IMR-90 (cell line): ENCODE measurements at regions not wholly inside any gene's neighbourhood (a gene's known extent, or its start where the extent isn't known, plus 50 kb on each side); places are given as distances from the start of the nearest gene placed in this dataset.

Experiments
- ATAC-seq: fragments of 200-7000 bp; cut with Tn5 transposase; 2 replicates; pipeline ENCODE4 v1.9.1; 2020; ENCODE audit warnings: low read depth, mild to moderate bottlenecking, moderate library complexity
- BruUV-seq: library from RNA; stranded (reverse); fragments of 400-500 nt; replicated peaks from 2 replicates; lab custom pipeline; 2021; lab: Mats Ljungman, UMichigan
- CTCF ChIA-PET: fragments of 300-600 bp; formaldehyde crosslinking; extraction: SDS; loops from one replicate; lab custom pipeline; 2021; ENCODE audit warnings: antibody characterized with exemption; lab: Yijun Ruan, JAX
- POLR2A ChIA-PET: fragments of 300-600 bp; sonication (Branson Sonifier 250); formaldehyde crosslinking; loops from one replicate; lab custom pipeline; 2022; ENCODE audit warnings: antibody characterized with exemption; ENCODE audit not compliant: unreplicated experiment; lab: Charles Lee
- DNase-seq: peaks from one replicate; pipeline ENCODE4 v3.0.0; 2013
- H2AFZ ChIP-seq: replicated peaks from 2 replicates; pipeline ENCODE3; 2013; ENCODE audit warnings: low read length, mild to moderate bottlenecking; ENCODE audit not compliant: poor library complexity
- H2AK5ac ChIP-seq: 2 replicates; pipeline ENCODE4 v1.6.1; 2013; ENCODE audit warnings: low read depth, low read length, inconsistent platforms
- H2AK9ac ChIP-seq: replicated peaks from 2 replicates; pipeline ENCODE3; 2013; ENCODE audit warnings: mild to moderate bottlenecking, low read depth, low read length, moderate library complexity; ENCODE audit not compliant: poor library complexity
- H2BK120ac ChIP-seq: 2 replicates; pipeline ENCODE4 v1.6.1; 2013; ENCODE audit warnings: low read depth, low read length, inconsistent platforms
- H2BK15ac ChIP-seq: 3 replicates; pipeline ENCODE4 v1.6.1; 2013; ENCODE audit warnings: low read depth, low read length, inconsistent platforms
- H2BK20ac ChIP-seq: 2 replicates; pipeline ENCODE4 v1.6.1; 2013; ENCODE audit warnings: low read depth, mild to moderate bottlenecking, inconsistent platforms, low read length, moderate library complexity
- H2BK5ac ChIP-seq: 2 replicates; pipeline ENCODE4 v1.6.1; 2013; ENCODE audit warnings: mild to moderate bottlenecking, low read depth, low read length, inconsistent platforms; ENCODE audit not compliant: poor library complexity, severe bottlenecking
- H3K14ac ChIP-seq: replicated peaks from 2 replicates; pipeline ENCODE4 v1.6.1; 2013; ENCODE audit warnings: low read depth, low read length, inconsistent platforms
- H3K18ac ChIP-seq: 2 replicates; pipeline ENCODE4 v1.6.1; 2013; ENCODE audit warnings: low read depth, low read length, control low read depth
- H3K23ac ChIP-seq: 2 replicates; pipeline ENCODE4 v1.6.1; 2013; ENCODE audit warnings: low read depth, low read length, inconsistent platforms
- H3K27ac ChIP-seq: 2 replicates; pipeline ENCODE4 v1.5.1; 2013; ENCODE audit warnings: mild to moderate bottlenecking, control low read depth, low read length; ENCODE audit not compliant: insufficient read depth
- H3K27me3 ChIP-seq: 2 replicates; pipeline ENCODE4 v1.6.1; 2013; ENCODE audit warnings: low read length; ENCODE audit not compliant: control insufficient read depth, insufficient read depth
- H3K36me3 ChIP-seq: 2 replicates; pipeline ENCODE4 v1.6.1; 2013; ENCODE audit warnings: low read length, mixed read lengths; ENCODE audit not compliant: control insufficient read depth, insufficient read depth
- H3K4ac ChIP-seq: 2 replicates; pipeline ENCODE4 v1.6.1; 2013; ENCODE audit warnings: low read depth, low read length, inconsistent platforms
- H3K4me1 ChIP-seq: 2 replicates; pipeline ENCODE4 v1.6.1; 2013; ENCODE audit warnings: low read length, mixed read lengths; ENCODE audit not compliant: control insufficient read depth, insufficient read depth
- H3K4me2 ChIP-seq: 2 replicates; pipeline ENCODE4 v1.6.1; 2013; ENCODE audit warnings: low read depth, mild to moderate bottlenecking, control low read depth, low read length, moderate library complexity
- H3K4me3 ChIP-seq: 2 replicates; pipeline ENCODE4 v1.5.1; 2013; ENCODE audit warnings: low read depth, mild to moderate bottlenecking, control low read depth, low read length, moderate library complexity; ENCODE audit not compliant: insufficient read depth
- H3K56ac ChIP-seq: 2 replicates; pipeline ENCODE4 v1.6.1; 2013; ENCODE audit warnings: low read length, inconsistent platforms; ENCODE audit not compliant: insufficient read depth; ENCODE audit errors: extremely low read depth
- H3K79me1 ChIP-seq, 2 experiments: 2 replicates each; pipeline ENCODE4 v1.6.1; 2013; ENCODE audit warnings: low read length in 2 of 2, inconsistent platforms in 1 of 2, low read depth in 1 of 2
- H3K9ac ChIP-seq: 2 replicates; pipeline ENCODE4 v1.6.1; 2013; ENCODE audit warnings: low read depth, low read length, control low read depth
- H3K9me1 ChIP-seq: 2 replicates; pipeline ENCODE4 v1.6.1; 2013; ENCODE audit warnings: low read length, inconsistent platforms; ENCODE audit not compliant: insufficient read depth
- H3K9me3 ChIP-seq: 2 replicates; pipeline ENCODE4 v1.6.1; 2013; ENCODE audit warnings: low read length; ENCODE audit not compliant: control insufficient read depth, insufficient read depth
- H4K20me1 ChIP-seq: 2 replicates; pipeline ENCODE4 v1.6.1; 2013; ENCODE audit warnings: low read length, inconsistent platforms; ENCODE audit not compliant: insufficient read depth
- H4K5ac ChIP-seq: 2 replicates; pipeline ENCODE4 v1.6.1; 2013; ENCODE audit warnings: mild to moderate bottlenecking, low read depth, low read length, control low read depth
- H4K8ac ChIP-seq, 2 experiments: 2 replicates each; pipeline ENCODE4 v1.6.1; 2013; ENCODE audit warnings: low read depth in 2 of 2, low read length in 2 of 2, control low read depth in 1 of 2, inconsistent platforms in 1 of 2
- H4K91ac ChIP-seq: 2 replicates; pipeline ENCODE4 v1.6.1; 2013; ENCODE audit warnings: low read depth, low read length, inconsistent platforms; ENCODE audit not compliant: insufficient read depth
- BHLHE40 ChIP-seq: fragments of 150-350 bp; IDR thresholded peaks from 2 replicates; pipeline ENCODE4 v1.6.1; 2016; ENCODE audit warnings: mild to moderate bottlenecking, low read depth, low read length
- CEBPB ChIP-seq: IDR thresholded peaks from 2 replicates; pipeline ENCODE4 v1.6.1; 2012; ENCODE audit warnings: low read depth, low read length, improper control_type of control experiment
- WGBS, 2 experiments: methylation state at CpG; one replicate each; pipeline versions ENCODE4 v1.1.5 to v1.1.7; 2013; ENCODE audit warnings: missing lambda C conversion rate in 2 of 2; ENCODE audit not compliant: insufficient read length in 1 of 2; ENCODE audit errors: extremely low coverage in 2 of 2; 5-methylcytosine and 5-hydroxymethylcytosine counted together
- dilution Hi-C: fragments of 300-500 bp; cut with HindIII; formaldehyde crosslinking; loops from one replicate; pipeline ENCODE4 v1.14.3; 2018; ENCODE audit warnings: low sequenced_read_pairs; ENCODE audit not compliant: unreplicated experiment
- in situ Hi-C: fragments of 300-500 bp; cut with MboI; formaldehyde crosslinking; loops from 3 replicates; pipeline ENCODE4 v1.14.3; 2019; ENCODE audit warnings: low sequenced_read_pairs, inconsistent platforms, mixed read lengths
- intact Hi-C: fragments of 100-400 bp; cut with micrococcal nuclease; formaldehyde crosslinking; loops from 2 replicates; pipeline ENCODE4 v1.10.0; 2022

DNA sequence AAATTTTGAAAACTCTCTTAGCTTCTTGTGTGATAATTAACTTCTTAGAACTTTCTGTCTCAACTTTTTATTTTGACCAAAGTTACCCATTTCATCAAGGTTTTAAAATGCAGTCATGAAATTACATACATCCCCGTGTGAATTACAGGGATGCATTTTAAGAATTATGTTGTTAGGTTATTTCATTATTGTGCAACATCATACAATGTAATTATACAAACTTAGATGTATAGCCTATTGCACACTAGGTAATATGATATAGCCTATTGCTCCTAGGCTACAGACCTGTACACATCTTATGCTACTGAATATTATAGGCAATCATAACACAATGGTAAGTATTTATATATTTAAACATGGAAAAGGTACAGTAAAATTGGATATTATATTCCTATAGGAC, 228.1 kb upstream of the C11orf87 start:
- no CpG with 5 or more reads among the region's 1 CpG for WGBS, 2 experiments
- H3K9me1 ChIP-seq = no peaks in the 10 kb centered on the region
- no peaks in the 10 kb centered on the region for H3K27me3 ChIP-seq
- no peak overlapping the region for H4K5ac ChIP-seq
- H3K56ac ChIP-seq = no peak overlapping the region
- H2AFZ ChIP-seq = no peak overlapping the region
- H2BK5ac ChIP-seq = no peak overlapping the region
- DNase-seq (no peak), ATAC-seq (no peak)
- ChIA-PET POLR2A (no interaction called here), CTCF (no interaction called here)
- no peak overlapping the region for H2BK15ac ChIP-seq
- no peak overlapping the region for H4K8ac ChIP-seq
- no peak overlapping the region for H3K23ac ChIP-seq
- no TSS peak for BruUV-seq
- H2BK120ac ChIP-seq = no peak overlapping the region
- intact Hi-C loops = no loop called here
- H2BK20ac ChIP-seq = no peak overlapping the region
- H3K9ac ChIP-seq = no peak overlapping the region
- H4K20me1 ChIP-seq = no peaks in the 10 kb centered on the region
- in situ Hi-C loops = no loop called here
- 0 out of 2 replicates have a peak, but pooled peaks cover 2% of the 10 kb centered on the region for H3K4me1 ChIP-seq
- H3K36me3 ChIP-seq = no peaks in the 10 kb centered on the region
- H2AK5ac ChIP-seq = no peak overlapping the region
- no peak for TF ChIP-seq BHLHE40
- peak; percentile 64 for TF ChIP-seq CEBPB
- H3K14ac ChIP-seq = no peak overlapping the region
- H3K4me2 ChIP-seq = no peak overlapping the region
- no peak overlapping the region for H3K4me3 ChIP-seq
- no peak overlapping the region for H4K91ac ChIP-seq
- no peak overlapping the region for H2AK9ac ChIP-seq
- no peaks in the 10 kb centered on the region for H3K79me1 ChIP-seq
- H3K18ac ChIP-seq = no peak overlapping the region
- dilution Hi-C loops = no loop called here
- no peaks in the 10 kb centered on the region for H3K9me3 ChIP-seq
- no peak overlapping the region for H3K4ac ChIP-seq
- no peak overlapping the region for H3K27ac ChIP-seq
